B cell (primary cell): ENCODE measurements at regions not wholly inside any gene's neighbourhood (a gene's known extent, or its start where the extent isn't known, plus 50 kb on each side); places are given as distances from the start of the nearest gene placed in this dataset.

ENCODE experiments used
- EZH2 ChIP-seq: IDR thresholded peaks from 2 replicates; pipeline ENCODE4 v1.6.1; 2012; ENCODE audit warnings: borderline replicate concordance, low read depth, mild to moderate bottlenecking, moderate library complexity, low read length; ENCODE audit not compliant: insufficient read depth, poor library complexity, severe bottlenecking
- TF ChIP-seq, protein P1 (sequence below): fragments of 200-600 bp; IDR thresholded peaks from one replicate; pipeline ENCODE4 v1.8.0; 2022; ENCODE audit warnings: antibody characterized with exemption, mild to moderate bottlenecking

DNA sequence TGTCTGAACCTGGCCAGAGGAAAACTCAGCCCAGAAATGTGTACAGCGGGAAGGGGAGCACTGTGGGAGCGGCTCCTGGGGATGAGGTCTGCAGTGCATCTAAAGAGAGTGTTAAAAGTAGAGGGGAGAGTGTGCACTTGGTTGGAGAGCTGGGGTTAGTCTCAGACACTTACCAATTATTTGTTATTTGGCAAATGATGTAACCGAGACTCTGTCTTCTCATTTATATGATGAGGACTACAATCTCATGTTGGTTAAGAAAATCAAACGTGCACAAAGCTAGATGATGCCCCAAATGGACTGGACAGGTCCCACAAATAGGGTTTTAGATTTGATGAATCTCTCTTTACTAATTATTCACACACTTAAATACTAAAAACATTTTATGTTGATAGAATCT lies 962.4 kb downstream of the GATA3 start:
- TF ChIP-seq EZH2, result no peak
- TF ChIP-seq, protein P1, sequence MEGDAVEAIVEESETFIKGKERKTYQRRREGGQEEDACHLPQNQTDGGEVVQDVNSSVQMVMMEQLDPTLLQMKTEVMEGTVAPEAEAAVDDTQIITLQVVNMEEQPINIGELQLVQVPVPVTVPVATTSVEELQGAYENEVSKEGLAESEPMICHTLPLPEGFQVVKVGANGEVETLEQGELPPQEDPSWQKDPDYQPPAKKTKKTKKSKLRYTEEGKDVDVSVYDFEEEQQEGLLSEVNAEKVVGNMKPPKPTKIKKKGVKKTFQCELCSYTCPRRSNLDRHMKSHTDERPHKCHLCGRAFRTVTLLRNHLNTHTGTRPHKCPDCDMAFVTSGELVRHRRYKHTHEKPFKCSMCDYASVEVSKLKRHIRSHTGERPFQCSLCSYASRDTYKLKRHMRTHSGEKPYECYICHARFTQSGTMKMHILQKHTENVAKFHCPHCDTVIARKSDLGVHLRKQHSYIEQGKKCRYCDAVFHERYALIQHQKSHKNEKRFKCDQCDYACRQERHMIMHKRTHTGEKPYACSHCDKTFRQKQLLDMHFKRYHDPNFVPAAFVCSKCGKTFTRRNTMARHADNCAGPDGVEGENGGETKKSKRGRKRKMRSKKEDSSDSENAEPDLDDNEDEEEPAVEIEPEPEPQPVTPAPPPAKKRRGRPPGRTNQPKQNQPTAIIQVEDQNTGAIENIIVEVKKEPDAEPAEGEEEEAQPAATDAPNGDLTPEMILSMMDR, result no peak
